ENCODE measurements at regions not wholly inside any gene's neighbourhood (a gene's known extent, or its start where the extent isn't known, plus 50 kb on each side); places are given as distances from the start of the nearest gene placed in this dataset.

GRCh38 chr6:25036461-25036860, 100.7 kb upstream of the RIPOR2 start:
- H3K27ac ChIP-seq = no peak overlapping the region
- no peak overlapping the region for H3K4me3 ChIP-seq
- H3K9me3 ChIP-seq = no peaks in the 10 kb centered on the region
- no peak for ATAC-seq
- no peak for FAIRE-seq
- no peak for TF ChIP-seq KDM1A (IDR thresholded peaks at IDR 0.05; ENCODE audit: low read depth)
- no peak for TF ChIP-seq ZC3H11A (IDR thresholded peaks at IDR 0.05)
- no peak for TF ChIP-seq SREBF2 (IDR thresholded peaks at IDR 0.05)
- TF ChIP-seq HOXB5 (CRISPR knock-in tag; IDR thresholded peaks at IDR 0.05) = no peak
- no peak for TF ChIP-seq CTCF (IDR thresholded peaks at IDR 0.05)
- no peak for TF ChIP-seq RCOR1 (IDR thresholded peaks at IDR 0.05; ENCODE audit: low read depth, low read length)
- TF ChIP-seq FOXS1 (CRISPR knock-in tag; IDR thresholded peaks at IDR 0.05) = no peak
- TF ChIP-seq MYC (IDR thresholded peaks at IDR 0.05; ENCODE audit: borderline replicate concordance, low read length) = no peak
- TF ChIP-seq CHD4 (IDR thresholded peaks at IDR 0.05; ENCODE audit: borderline replicate concordance) = no peak
- no peak for TF ChIP-seq USF2 (IDR thresholded peaks at IDR 0.05)
- TF ChIP-seq POLR2A (IDR thresholded peaks at IDR 0.05; ENCODE audit: low read length) = no peak
- TF ChIP-seq ESRRA (IDR thresholded peaks at IDR 0.05; ENCODE audit: borderline replicate concordance, low read length) = no peak
- TF ChIP-seq EHMT2 (IDR thresholded peaks at IDR 0.05; ENCODE audit: low read depth) = no peak
- DNase-seq (ENCODE audit: low read depth in 1 of 2, low spot score in 1 of 2) = no peak
- H3K4me2 ChIP-seq = no peak overlapping the region
- no peaks in the 10 kb centered on the region for H3K4me1 ChIP-seq
- ChIA-PET POLR2A (no interaction called here), CTCF (no interaction called here)
- WGBS (ENCODE audit: missing lambda C conversion rate) = 81% methylated on average over 3 of the region's 3 CpGs

GRCh38 chr6:25038300-25038699, 102.5 kb upstream of the RIPOR2 start:
- FAIRE-seq (no peak), DNase-seq (ENCODE audit: low read depth in 1 of 2, low spot score in 1 of 2) (no peak), ATAC-seq (no peak)
- Histone ChIP-seq H3K4me2 (no peak overlapping the region), H3K4me3 (no peak overlapping the region), H3K27ac (no peak overlapping the region), H3K9me3 (no peaks in the 10 kb centered on the region), H3K4me1 (no peaks in the 10 kb centered on the region)
- CTCF ChIA-PET = no interaction called here
- POLR2A ChIA-PET = no interaction called here
- TF ChIP-seq REST (IDR thresholded peaks at IDR 0.05) = no peak
- no peak for TF ChIP-seq HOXA7 (CRISPR knock-in tag; IDR thresholded peaks at IDR 0.05)
- no peak for TF ChIP-seq KDM5A (IDR thresholded peaks at IDR 0.05)
- no peak for TF ChIP-seq POLR2AphosphoS2 (conservative IDR thresholded peaks at IDR 0.05; ENCODE audit: low read length)
- TF ChIP-seq JUN (IDR thresholded peaks at IDR 0.05) = no peak
- TF ChIP-seq BCL3 (IDR thresholded peaks at IDR 0.05) = no peak
- no peak for TF ChIP-seq RNF2 (IDR thresholded peaks at IDR 0.05; ENCODE audit: borderline replicate concordance, low read depth)
- TF ChIP-seq RAD21 (conservative IDR thresholded peaks at IDR 0.05 in 1 of 2, IDR thresholded peaks at IDR 0.05 in 1 of 2) = no peak
- no peak for TF ChIP-seq KDM1A (IDR thresholded peaks at IDR 0.05; ENCODE audit: low read depth)
- no peak for TF ChIP-seq CEBPB (IDR thresholded peaks at IDR 0.05)
- TF ChIP-seq ESRRA (IDR thresholded peaks at IDR 0.05; ENCODE audit: borderline replicate concordance, low read length) = no peak
- TF ChIP-seq CHD2 (IDR thresholded peaks at IDR 0.05; ENCODE audit: low read length, partially characterized antibody) = no peak
- no peak for TF ChIP-seq RFX5 (IDR thresholded peaks at IDR 0.05)
- TF ChIP-seq MAX (IDR thresholded peaks at IDR 0.05) = no peak
- TF ChIP-seq POLR2A (IDR thresholded peaks at IDR 0.05; ENCODE audit: low read length) = no peak
- no peak for TF ChIP-seq MAZ (IDR thresholded peaks at IDR 0.05; ENCODE audit: borderline replicate concordance, low read depth, low read length)
